GM18505 (cell line): ENCODE measurements at regions not wholly inside any gene's neighbourhood (a gene's known extent, or its start where the extent isn't known, plus 50 kb on each side); places are given as distances from the start of the nearest gene placed in this dataset.
"Not testable (repeated sequence)": the region's sequence is repeated elsewhere in the genome, so short reads cannot be mapped to it uniquely, and the experiment has no call there.

Experiments used
- ATAC-seq: cut with Tn5 transposase; IDR thresholded peaks from one replicate; pipeline ENCODE4 v1.9.1; 2021; ENCODE audit not compliant: unreplicated experiment
- POLR2A ChIP-seq: IDR thresholded peaks from 4 replicates; pipeline ENCODE4 v1.6.1; 2011; ENCODE audit warnings: borderline replicate concordance; ENCODE audit not compliant: insufficient read depth, insufficient read length; ENCODE audit errors: extremely low read depth

GRCh38 chr5:158261674-158262367 is 402.9 kb upstream of the CLINT1 start:
- ATAC-seq: no peak
- no peak for TF ChIP-seq POLR2A

GRCh38 chr5:158256096-158256495 is 397.2 kb upstream of the CLINT1 start:
- ATAC-seq: no peak

GRCh38 chr5:158255609-158256008 is 396.7 kb upstream of the CLINT1 start:
- no peak for TF ChIP-seq POLR2A
- no peak for ATAC-seq

More at GRCh38 chr5:158256096-158256495, 397.2 kb upstream of the CLINT1 start:
- no peak for TF ChIP-seq POLR2A

- no peak for ATAC-seq
- no peak for TF ChIP-seq POLR2A
Measured at GRCh38 chr5:158246661-158247060, 387.7 kb upstream of the CLINT1 start.

- TF ChIP-seq POLR2A: no peak
- no peak for ATAC-seq
Measured at GRCh38 chr5:158245513-158245912, 386.6 kb upstream of the CLINT1 start.

GRCh38 chr5:158244882-158245281 is 385.9 kb upstream of the CLINT1 start:
- no peak for ATAC-seq
- TF ChIP-seq POLR2A: no peak

- TF ChIP-seq POLR2A: no peak
- ATAC-seq: no peak
Measured at GRCh38 chr5:158236511-158237335, 377.8 kb upstream of the CLINT1 start.

GRCh38 chr5:158235159-158235547 is 376.2 kb upstream of the CLINT1 start:
- TF ChIP-seq POLR2A: no peak
- ATAC-seq: no peak

GRCh38 chr5:158234323-158235158 is 375.6 kb upstream of the CLINT1 start:
- ATAC-seq: no peak
- no peak for TF ChIP-seq POLR2A

- ATAC-seq: no peak
- no peak for TF ChIP-seq POLR2A
Measured at GRCh38 chr5:158233735-158234322, 374.9 kb upstream of the CLINT1 start.

- not testable (repeated sequence) for ATAC-seq
Measured at GRCh38 chr5:158227314-158227713, 368.4 kb upstream of the CLINT1 start.

- TF ChIP-seq POLR2A: no peak
- ATAC-seq: no peak
Measured at GRCh38 chr5:158226496-158226895, 367.6 kb upstream of the CLINT1 start.

- no peak for TF ChIP-seq POLR2A
- ATAC-seq: no peak
Measured at GRCh38 chr5:158224253-158224652, 365.3 kb upstream of the CLINT1 start.
